Heart left ventricle (tissue), 16 donors: ENCODE measurements at regions not wholly inside any gene's neighbourhood (a gene's known extent, or its start where the extent isn't known, plus 50 kb on each side); places are given as distances from the start of the nearest gene placed in this dataset.

ENCODE experiments used
- ATAC-seq, 4 donors: fragments of 200-7000 bp; cut with Tn5 transposase; one replicate each; pipeline ENCODE4 v1.9.1; 2020 to 2022; ENCODE audit warnings: moderate library complexity in 4 of 4, mild to moderate bottlenecking in 3 of 4, moderate number of reproducible peaks in 1 of 4
- DNase-seq, 5 donors: peaks; one replicate each; pipeline ENCODE4 v3.0.0-alpha.2; 2020
- H3K27ac ChIP-seq, 12 donors: fragments of 200-600 bp; sonication (generic) in 4 of 12; one replicate each; pipeline versions ENCODE4 v1.5.0 to v1.8.0; 2016 to 2022; ENCODE audit warnings: mild to moderate bottlenecking in 2 of 12
- H3K27me3 ChIP-seq, 9 donors: fragments of 200-600 bp; sonication (generic) in 2 of 9; one replicate each; pipeline versions ENCODE4 v1.5.1 to v1.8.0; 2016 to 2022; ENCODE audit warnings: mild to moderate bottlenecking in 3 of 9
- H3K36me3 ChIP-seq, 9 donors: fragments of 200-600 bp; sonication (generic) in 2 of 9; one replicate each; pipeline versions ENCODE4 v1.5.0 to v1.8.0; 2018 to 2022; ENCODE audit warnings: mild to moderate bottlenecking in 2 of 9
- H3K4me1 ChIP-seq, 12 donors: fragments of 200-600 bp; sonication (generic) in 4 of 12; one replicate each; pipeline versions ENCODE4 v1.5.0 to v1.8.0; 2016 to 2022; ENCODE audit warnings: mild to moderate bottlenecking in 3 of 12
- H3K4me3 ChIP-seq, 12 donors: fragments of 200-600 bp; sonication (generic) in 4 of 12; one replicate each; pipeline versions ENCODE4 v1.5.0 to v1.8.0; 2017 to 2022; ENCODE audit warnings: mild to moderate bottlenecking in 9 of 12, moderate library complexity in 4 of 12
- H3K9me3 ChIP-seq, 12 donors: fragments of 200-600 bp; sonication (generic) in 4 of 12; one replicate each; pipeline versions ENCODE4 v1.5.0 to v1.8.0; 2016 to 2022; ENCODE audit warnings: mild to moderate bottlenecking in 1 of 12
- CTCF ChIP-seq, 12 donors: fragments of 200-600 bp; sonication (generic) in 4 of 12; IDR thresholded peaks; one replicate each; pipeline versions ENCODE4 v1.5.0 to v1.8.0; 2018 to 2022; ENCODE audit warnings: antibody characterized with exemption in 12 of 12, mild to moderate bottlenecking in 5 of 12
- POLR2A ChIP-seq, 2 donors: fragments of 450-650 bp; IDR thresholded peaks; one replicate each; pipeline ENCODE4 v1.6.1; 2017; ENCODE audit warnings: antibody characterized with exemption in 2 of 2, mild to moderate bottlenecking in 2 of 2, moderate library complexity in 2 of 2
- WGBS, 4 donors: extraction: QIAGEN DNeasy Blood & Tissue Kit in 2 of 4; methylation state at CpG; one replicate each; pipeline versions ENCODE4 v1.1.5 to v1.1.7; 2013 to 2018; 5-methylcytosine and 5-hydroxymethylcytosine counted together
- intact Hi-C, 10 donors: fragments of 100-400 bp; cut with DNase I; formaldehyde crosslinking; loops; one replicate each; pipeline versions ENCODE4 v1.11.1 to v1.14.2; 2022
- donor health status: ischemic (EF 13 %, LVEDD 7.1; RV severe dilation, severe dysfunction).
- donor health status: healthy with polysubstance abuse.
- donor health status: DM: no; HTN: yes; CAD: no.
- donor health status: DM: no; HTN: no; CAD: no.
- donor health status: ischemic (EF 25% LVEDD 6.9; RV normal size, moderate dysfunction).
- donor health status: ischemic (EF 25% LVEDD 5.7; RV mildly dilated, moderate dysfunction).
- donor health status: healthy.
- donor health status: DM: yes; HTN: yes; CAD: no.
- donor health status: ischemic (EF 35%, LVEDD 5.7; RV mildly dilated, moderate dysfunction).
- donor health status: nonischemic (EF 11% LVEDD 7.7; RV severe dilation, severe dysfunction).
- donor health status: DM: yes; HTN: yes; CAD: no.
- donor health status: PGD.
- donor health status: ischemic (EF 29% LVEDD 5.4; RV normal size, mild dysfunction).
- donor health status: nonischemic (EF 23%, LVEDD 6.1; RV moderate dilation, normal function).

GRCh38 chr2:39567507-39567906, 98.2 kb upstream of the TMEM178A start:
- 94 to 100% (median 98%) methylated on average over 1 of the region's 1 CpG for WGBS, 4 donors
- ATAC-seq (no peak), DNase-seq (no peak)
- intact Hi-C loops: no loop called here
- Histone ChIP-seq H3K4me1 (peaks cover 0 to 43% (median 22%) of the 10 kb centered on the region in 12 donors), H3K4me3 (no peak overlapping the region), H3K36me3 (no peaks in the 10 kb centered on the region), H3K27me3 (no peaks in the 10 kb centered on the region), H3K9me3 (peaks cover 0 to 30% (median 17%) of the 10 kb centered on the region in 12 donors), H3K27ac (no peak overlapping the region)
- no peak for TF ChIP-seq CTCF (IDR thresholded peaks at IDR 0.05)
- no peak for TF ChIP-seq POLR2A (IDR thresholded peaks at IDR 0.05)

- ATAC-seq: no peak
Observed at GRCh38 chr2:39568116-39568515, 97.6 kb upstream of the TMEM178A start.

GRCh38 chr2:39568561-39569006, 97.1 kb upstream of the TMEM178A start:
- 36 to 67% (median 50%) methylated on average over 3 of the region's 3 CpGs for WGBS, 4 donors

More at GRCh38 chr2:39568116-39568515, 97.6 kb upstream of the TMEM178A start:
- intact Hi-C loops: no loop called here
- Histone ChIP-seq H3K9me3 (peaks cover 0 to 24% (median 12%) of the 10 kb centered on the region in 12 donors), H3K27me3 (no peaks in the 10 kb centered on the region), H3K36me3 (no peaks in the 10 kb centered on the region), H3K27ac (peak overlapping the region in 6 of 12 donors; percentile 24 to 67 (median 37)), H3K4me3 (no peak overlapping the region), H3K4me1 (peaks cover 0 to 44% (median 22%) of the 10 kb centered on the region in 12 donors)
- WGBS, 4 donors: 93 to 97% (median 96%) methylated on average over 5 of the region's 5 CpGs
- TF ChIP-seq CTCF (IDR thresholded peaks at IDR 0.05) (no peak), POLR2A (IDR thresholded peaks at IDR 0.05) (no peak)
- no peak for DNase-seq

GRCh38 chr2:39570130-39570555, 95.6 kb upstream of the TMEM178A start:
- Histone ChIP-seq H3K4me3 (no peak overlapping the region), H3K27me3 (no peaks in the 10 kb centered on the region), H3K4me1 (peaks cover 0 to 44% (median 22%) of the 10 kb centered on the region in 12 donors), H3K9me3 (peaks cover 0 to 5% (median 0%) of the 10 kb centered on the region in 12 donors), H3K27ac (peak overlapping the region in 1 of 12 donors; percentile 16), H3K36me3 (no peaks in the 10 kb centered on the region)
- intact Hi-C loops: no loop called here
- WGBS, 4 donors: 86 to 95% (median 87%) methylated on average over 1 of the region's 1 CpG
- TF ChIP-seq POLR2A (IDR thresholded peaks at IDR 0.05) (no peak), CTCF (IDR thresholded peaks at IDR 0.05) (no peak)
- no peak for ATAC-seq
- DNase-seq: no peak

More at GRCh38 chr2:39568561-39569006, 97.1 kb upstream of the TMEM178A start:
- H3K4me1 ChIP-seq: peaks cover 0 to 44% (median 22%) of the 10 kb centered on the region in 12 donors
- ATAC-seq: peak in 3 of 4 donors; percentile 50 to 81 (median 78)
- H3K9me3 ChIP-seq: peaks cover 0 to 19% (median 8%) of the 10 kb centered on the region in 12 donors
- no peak overlapping the region for H3K4me3 ChIP-seq
- peak overlapping the region in 9 of 12 donors; percentile 2 to 67 (median 34) for H3K27ac ChIP-seq
- no peaks in the 10 kb centered on the region for H3K36me3 ChIP-seq
- TF ChIP-seq CTCF (IDR thresholded peaks at IDR 0.05) (no peak), POLR2A (IDR thresholded peaks at IDR 0.05) (no peak)
- H3K27me3 ChIP-seq: no peaks in the 10 kb centered on the region
- DNase-seq: no peak
- intact Hi-C loops: no loop called here
